ENCODE measurements at regions not wholly inside any gene's neighbourhood (a gene's known extent, or its start where the extent isn't known, plus 50 kb on each side); places are given as distances from the start of the nearest gene placed in this dataset.

DNA sequence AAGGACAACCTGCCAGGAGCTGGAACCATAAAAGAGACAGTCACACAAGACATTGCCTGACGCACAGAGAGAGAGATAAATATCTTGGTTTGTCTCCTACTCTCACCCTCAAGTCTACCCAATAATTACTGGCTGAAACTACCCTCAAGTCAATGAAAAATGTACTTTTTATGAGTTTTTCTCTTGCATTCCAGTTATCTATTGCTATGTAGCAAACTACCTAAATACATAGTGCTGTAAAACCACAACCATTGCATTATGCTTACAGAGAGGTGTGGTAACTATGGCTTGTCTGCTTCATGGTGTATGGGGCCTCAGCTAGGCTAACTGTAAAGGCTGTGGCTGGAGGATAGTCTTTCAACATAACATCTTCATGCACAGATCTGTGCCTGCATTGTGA lies 247.8 kb downstream of the HAO1 start:
- no peaks in the 10 kb centered on the region for H3K4me1 ChIP-seq
- H3K36me3 ChIP-seq = no peaks in the 10 kb centered on the region
- H3K4me3 ChIP-seq = no peak overlapping the region
- no peaks in the 10 kb centered on the region for H3K9me3 ChIP-seq
- intact Hi-C loops (cut with DNase I) = no loop called here
- DNase-seq (no peak), ATAC-seq (no peak)
- no peak overlapping the region for H3K27ac ChIP-seq
- H3K27me3 ChIP-seq (ENCODE audit: low read depth) = no peaks in the 10 kb centered on the region
- TF ChIP-seq, protein P1, sequence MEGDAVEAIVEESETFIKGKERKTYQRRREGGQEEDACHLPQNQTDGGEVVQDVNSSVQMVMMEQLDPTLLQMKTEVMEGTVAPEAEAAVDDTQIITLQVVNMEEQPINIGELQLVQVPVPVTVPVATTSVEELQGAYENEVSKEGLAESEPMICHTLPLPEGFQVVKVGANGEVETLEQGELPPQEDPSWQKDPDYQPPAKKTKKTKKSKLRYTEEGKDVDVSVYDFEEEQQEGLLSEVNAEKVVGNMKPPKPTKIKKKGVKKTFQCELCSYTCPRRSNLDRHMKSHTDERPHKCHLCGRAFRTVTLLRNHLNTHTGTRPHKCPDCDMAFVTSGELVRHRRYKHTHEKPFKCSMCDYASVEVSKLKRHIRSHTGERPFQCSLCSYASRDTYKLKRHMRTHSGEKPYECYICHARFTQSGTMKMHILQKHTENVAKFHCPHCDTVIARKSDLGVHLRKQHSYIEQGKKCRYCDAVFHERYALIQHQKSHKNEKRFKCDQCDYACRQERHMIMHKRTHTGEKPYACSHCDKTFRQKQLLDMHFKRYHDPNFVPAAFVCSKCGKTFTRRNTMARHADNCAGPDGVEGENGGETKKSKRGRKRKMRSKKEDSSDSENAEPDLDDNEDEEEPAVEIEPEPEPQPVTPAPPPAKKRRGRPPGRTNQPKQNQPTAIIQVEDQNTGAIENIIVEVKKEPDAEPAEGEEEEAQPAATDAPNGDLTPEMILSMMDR (IDR thresholded peaks at IDR 0.05) = no peak

DNA sequence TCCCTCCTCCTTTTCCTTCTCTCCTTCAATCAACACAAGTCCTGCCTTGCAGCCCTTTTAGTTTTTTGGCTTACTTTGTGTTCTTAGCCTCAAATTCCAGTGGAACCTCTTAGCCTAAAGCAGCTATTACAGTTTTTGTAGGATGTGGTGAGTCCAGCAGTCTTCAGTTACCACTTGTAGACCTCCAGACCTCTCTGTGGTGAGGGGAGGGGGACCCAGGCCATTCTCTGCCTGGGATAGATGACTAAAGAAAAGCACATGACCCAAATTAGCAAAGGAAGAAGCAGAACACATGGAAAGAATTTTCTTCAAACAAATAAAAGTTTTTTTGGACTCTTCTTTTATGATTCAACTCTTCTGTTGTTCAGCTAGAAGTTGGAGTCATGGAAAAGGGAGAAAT lies 246.5 kb downstream of the HAO1 start:
- H3K27me3 ChIP-seq (ENCODE audit: low read depth) = no peaks in the 10 kb centered on the region
- no peak overlapping the region for H3K27ac ChIP-seq
- H3K4me3 ChIP-seq = no peak overlapping the region
- no peaks in the 10 kb centered on the region for H3K4me1 ChIP-seq
- no peak for ATAC-seq
- intact Hi-C loops (cut with DNase I) = no loop called here
- DNase-seq = no peak
- H3K36me3 ChIP-seq = no peaks in the 10 kb centered on the region
- TF ChIP-seq, protein P1 (IDR thresholded peaks at IDR 0.05) = no peak
- H3K9me3 ChIP-seq = no peaks in the 10 kb centered on the region

DNA sequence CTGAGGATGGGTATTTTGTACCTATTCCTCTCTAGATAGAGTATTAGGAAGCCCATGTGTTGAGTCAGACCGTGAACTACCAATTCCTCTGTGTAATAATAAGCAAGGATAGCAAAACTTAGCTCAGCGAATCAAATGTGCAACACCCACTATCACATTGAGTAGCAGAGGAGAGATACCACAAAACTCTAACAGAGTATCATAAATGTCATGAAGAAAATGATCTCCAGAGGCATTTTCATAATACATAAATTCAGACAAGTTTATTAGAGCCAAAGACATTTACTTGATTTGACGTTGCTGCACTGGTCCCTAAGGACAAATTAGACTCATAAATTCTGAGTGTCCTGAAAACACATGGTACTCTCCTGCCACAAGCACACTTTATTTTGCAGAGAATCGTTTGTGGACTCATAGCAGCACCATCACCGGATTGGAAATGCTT lies 245.2 kb downstream of the HAO1 start:
- no peak overlapping the region for H3K27ac ChIP-seq
- DNase-seq (no peak), ATAC-seq (no peak)
- no peaks in the 10 kb centered on the region for H3K36me3 ChIP-seq
- TF ChIP-seq, protein P1 (IDR thresholded peaks at IDR 0.05) = no peak
- intact Hi-C loops (cut with DNase I) = no loop called here
- H3K9me3 ChIP-seq = no peaks in the 10 kb centered on the region
- no peaks in the 10 kb centered on the region for H3K27me3 ChIP-seq (ENCODE audit: low read depth)
- no peak overlapping the region for H3K4me3 ChIP-seq
- no peaks in the 10 kb centered on the region for H3K4me1 ChIP-seq

DNA sequence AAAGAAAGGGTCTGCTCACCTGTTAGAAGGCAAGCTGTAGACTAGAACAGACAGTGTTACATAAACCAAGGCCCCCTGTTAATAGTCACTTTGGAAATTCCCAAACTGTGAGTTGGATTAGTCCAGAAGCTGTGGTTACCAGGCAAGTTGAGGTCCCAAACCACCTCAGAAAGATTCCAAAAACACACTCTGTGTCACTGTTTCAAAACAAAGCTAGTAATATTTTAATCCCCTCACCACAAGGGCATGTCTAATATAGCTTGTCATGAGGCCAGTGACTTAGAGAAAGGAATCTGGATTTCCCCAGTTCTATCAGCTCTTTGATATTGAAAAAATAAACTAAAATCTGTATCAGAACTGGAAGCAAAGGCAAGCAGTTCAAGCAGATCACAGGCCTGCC lies 244.6 kb downstream of the HAO1 start:
- H3K4me3 ChIP-seq = no peak overlapping the region

DNA sequence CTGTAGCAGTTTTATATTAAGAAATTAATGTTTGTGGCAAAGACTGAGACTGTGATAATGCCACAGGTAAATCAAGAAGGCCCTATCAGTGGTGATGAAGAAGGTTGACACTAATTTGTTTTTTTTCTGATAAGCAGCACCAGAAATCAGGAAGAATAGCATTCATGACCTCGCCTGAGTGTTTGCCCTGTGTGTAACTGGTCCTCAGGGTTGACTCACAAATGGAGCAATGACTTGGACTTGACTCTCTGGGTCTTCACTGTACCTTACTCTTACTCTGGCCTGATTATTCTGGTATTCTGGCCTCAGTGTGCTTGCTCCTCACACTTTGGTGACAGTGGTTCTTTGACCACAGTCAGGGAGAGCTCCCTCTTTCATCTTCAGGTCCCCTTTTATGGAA lies 243.9 kb downstream of the HAO1 start:
- intact Hi-C loops (cut with DNase I) = no loop called here
- no peak overlapping the region for H3K4me3 ChIP-seq
- ATAC-seq = no peak
- H3K9me3 ChIP-seq = no peaks in the 10 kb centered on the region
- no peak for DNase-seq
- TF ChIP-seq, protein P1 (IDR thresholded peaks at IDR 0.05) = no peak
- H3K36me3 ChIP-seq = no peaks in the 10 kb centered on the region
- no peaks in the 10 kb centered on the region for H3K4me1 ChIP-seq
- H3K27me3 ChIP-seq (ENCODE audit: low read depth) = no peaks in the 10 kb centered on the region
- no peak overlapping the region for H3K27ac ChIP-seq

More for the DNA sequence above, 244.6 kb downstream of the HAO1 start:
- no peak overlapping the region for H3K27ac ChIP-seq
- no peaks in the 10 kb centered on the region for H3K27me3 ChIP-seq (ENCODE audit: low read depth)
- H3K9me3 ChIP-seq = no peaks in the 10 kb centered on the region
- DNase-seq (no peak), ATAC-seq (no peak)
- TF ChIP-seq, protein P1 (IDR thresholded peaks at IDR 0.05) = no peak
- no peaks in the 10 kb centered on the region for H3K4me1 ChIP-seq
- intact Hi-C loops (cut with DNase I) = no loop called here
- H3K36me3 ChIP-seq = no peaks in the 10 kb centered on the region

DNA sequence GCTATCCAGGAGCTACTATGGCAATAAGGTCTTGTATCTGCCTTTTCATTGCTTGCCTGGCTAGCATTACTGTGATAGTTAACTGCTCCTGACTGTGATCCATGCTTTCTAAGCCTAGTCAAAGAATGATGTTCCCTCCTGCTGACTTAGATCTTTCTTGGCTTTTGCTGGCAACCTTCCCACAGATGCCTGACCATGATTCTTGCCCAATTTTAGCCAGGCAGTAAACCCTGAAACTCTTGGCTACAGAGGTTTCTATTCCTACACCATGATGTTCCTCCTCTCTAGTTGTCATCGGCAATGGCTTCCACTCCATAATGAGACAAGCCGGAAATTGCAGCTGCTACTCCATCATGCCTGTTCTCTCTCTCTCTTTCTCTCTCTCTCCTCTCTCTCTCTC lies 238.1 kb downstream of the HAO1 start:
- Histone ChIP-seq H3K4me1 (no peaks in the 10 kb centered on the region), H3K9me3 (no peaks in the 10 kb centered on the region), H3K4me3 (no peak overlapping the region), H3K36me3 (no peaks in the 10 kb centered on the region), H3K27ac (no peak overlapping the region), H3K27me3 (ENCODE audit: low read depth) (no peaks in the 10 kb centered on the region)
- intact Hi-C loops (cut with DNase I) = no loop called here
- ATAC-seq (no peak), DNase-seq (no peak)
- TF ChIP-seq, protein P1 (IDR thresholded peaks at IDR 0.05) = no peak
